ENCODE measurements at regions not wholly inside any gene's neighbourhood (a gene's known extent, or its start where the extent isn't known, plus 50 kb on each side); places are given as distances from the start of the nearest gene placed in this dataset.
A peak's percentile ranks its signal among the peaks of the same experiment; 100 is the strongest.

DNA sequence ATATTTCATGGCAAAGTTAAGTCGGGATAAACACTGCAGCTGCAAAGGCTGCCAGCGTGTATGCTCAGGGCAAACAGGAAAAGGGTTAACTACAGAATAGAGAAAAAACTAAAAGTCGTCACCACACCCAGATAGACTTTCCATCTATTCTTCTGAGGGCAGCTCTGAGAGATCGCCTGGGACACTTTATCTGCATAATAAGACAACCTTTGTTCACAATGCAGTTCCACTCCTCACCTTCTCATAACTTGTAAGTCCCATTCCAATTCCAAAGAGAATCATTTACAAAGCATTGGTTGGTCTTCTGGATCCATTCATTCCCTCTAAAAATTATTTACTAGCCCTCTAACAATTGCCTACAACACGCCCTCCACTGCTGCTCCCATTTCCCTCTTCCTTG lies 437.4 kb downstream of the RND3 start:
- TF ChIP-seq, protein P1, sequence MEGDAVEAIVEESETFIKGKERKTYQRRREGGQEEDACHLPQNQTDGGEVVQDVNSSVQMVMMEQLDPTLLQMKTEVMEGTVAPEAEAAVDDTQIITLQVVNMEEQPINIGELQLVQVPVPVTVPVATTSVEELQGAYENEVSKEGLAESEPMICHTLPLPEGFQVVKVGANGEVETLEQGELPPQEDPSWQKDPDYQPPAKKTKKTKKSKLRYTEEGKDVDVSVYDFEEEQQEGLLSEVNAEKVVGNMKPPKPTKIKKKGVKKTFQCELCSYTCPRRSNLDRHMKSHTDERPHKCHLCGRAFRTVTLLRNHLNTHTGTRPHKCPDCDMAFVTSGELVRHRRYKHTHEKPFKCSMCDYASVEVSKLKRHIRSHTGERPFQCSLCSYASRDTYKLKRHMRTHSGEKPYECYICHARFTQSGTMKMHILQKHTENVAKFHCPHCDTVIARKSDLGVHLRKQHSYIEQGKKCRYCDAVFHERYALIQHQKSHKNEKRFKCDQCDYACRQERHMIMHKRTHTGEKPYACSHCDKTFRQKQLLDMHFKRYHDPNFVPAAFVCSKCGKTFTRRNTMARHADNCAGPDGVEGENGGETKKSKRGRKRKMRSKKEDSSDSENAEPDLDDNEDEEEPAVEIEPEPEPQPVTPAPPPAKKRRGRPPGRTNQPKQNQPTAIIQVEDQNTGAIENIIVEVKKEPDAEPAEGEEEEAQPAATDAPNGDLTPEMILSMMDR (conservative IDR thresholded peaks at IDR 0.05; ENCODE audit: low read length): no peak
- H3K4me3 ChIP-seq (ENCODE audit: low read length): no peak overlapping the region
- no peak for DNase-seq (ENCODE audit: low read depth)

DNA sequence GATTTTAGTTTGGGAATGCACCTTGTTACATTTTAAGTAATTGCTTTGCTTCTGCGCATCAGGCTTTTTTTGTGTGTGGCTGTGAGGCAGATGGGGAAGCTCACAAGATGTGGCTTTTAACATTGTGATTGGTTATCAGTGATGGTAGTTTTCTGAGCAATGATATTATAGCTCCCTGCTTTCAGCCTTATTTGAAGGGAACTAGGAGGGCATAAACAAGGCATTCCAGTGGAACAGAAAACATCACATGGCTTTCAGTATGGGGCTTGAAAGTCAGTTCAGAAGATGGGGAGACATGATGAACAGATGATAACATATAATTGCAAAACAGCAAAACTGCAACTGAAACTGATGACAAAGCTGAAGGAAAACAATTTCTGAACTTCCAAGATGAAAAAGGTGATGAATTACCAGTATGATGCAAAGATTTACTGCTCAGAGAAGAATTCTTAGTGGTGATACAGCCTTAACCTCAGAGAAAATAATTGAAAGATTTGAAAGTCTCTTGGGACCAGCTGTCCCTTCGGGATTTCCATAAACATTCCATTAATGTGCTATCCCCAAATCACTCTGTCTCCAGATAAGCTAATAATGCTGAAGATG lies 439.7 kb downstream of the RND3 start:
- TF ChIP-seq, protein P1 (conservative IDR thresholded peaks at IDR 0.05; ENCODE audit: low read length): no peak
- no peak overlapping the region for H3K4me3 ChIP-seq (ENCODE audit: low read length)
- peak; percentile 25 for DNase-seq (ENCODE audit: low read depth)

DNA sequence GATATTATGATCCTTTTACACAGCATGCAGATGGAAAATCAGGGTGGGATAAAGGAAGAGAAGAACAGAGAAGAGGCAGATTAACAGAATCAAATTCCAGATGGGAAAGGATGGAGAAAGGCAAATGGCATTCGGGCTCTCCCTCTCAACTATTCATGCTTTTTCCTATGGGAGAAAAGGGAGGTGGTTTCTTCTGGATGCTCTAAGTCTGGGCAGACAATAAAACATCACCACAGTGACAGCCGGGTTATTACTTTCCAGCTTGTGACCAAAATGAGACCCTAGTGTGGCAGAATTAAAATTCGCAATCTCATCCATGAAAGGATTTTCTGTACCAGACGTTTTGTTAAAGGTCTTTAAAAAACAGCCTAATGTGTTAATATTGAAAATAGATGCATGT lies 440.7 kb downstream of the RND3 start:
- H3K4me3 ChIP-seq (ENCODE audit: low read length): peak overlapping the region; percentile 48
- DNase-seq (ENCODE audit: low read depth): peak; percentile 9
- TF ChIP-seq, protein P1 (conservative IDR thresholded peaks at IDR 0.05; ENCODE audit: low read length): no peak

DNA sequence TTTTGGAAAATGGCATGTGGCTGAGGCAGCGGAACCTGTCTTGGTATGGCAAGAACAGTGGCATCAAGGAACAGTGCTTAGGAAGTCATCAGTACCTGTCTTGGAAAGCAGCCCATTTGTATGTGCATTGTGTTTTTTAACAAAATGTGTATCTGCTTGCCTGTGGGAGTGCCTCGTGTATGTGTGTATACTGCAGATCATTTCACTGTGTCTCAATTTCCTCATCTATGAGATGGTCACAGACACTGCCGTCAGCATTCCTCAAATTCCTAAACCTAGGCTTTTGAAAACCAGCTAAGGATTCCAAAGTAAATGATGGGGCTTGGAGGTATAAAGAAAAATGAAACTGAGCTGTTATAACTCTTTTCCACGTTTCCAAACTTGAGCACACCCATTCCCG lies 441.3 kb downstream of the RND3 start:
- H3K4me3 ChIP-seq (ENCODE audit: low read length): peak overlapping the region; percentile 48
- TF ChIP-seq, protein P1 (conservative IDR thresholded peaks at IDR 0.05; ENCODE audit: low read length): no peak
- DNase-seq (ENCODE audit: low read depth): peak; percentile 76

DNA sequence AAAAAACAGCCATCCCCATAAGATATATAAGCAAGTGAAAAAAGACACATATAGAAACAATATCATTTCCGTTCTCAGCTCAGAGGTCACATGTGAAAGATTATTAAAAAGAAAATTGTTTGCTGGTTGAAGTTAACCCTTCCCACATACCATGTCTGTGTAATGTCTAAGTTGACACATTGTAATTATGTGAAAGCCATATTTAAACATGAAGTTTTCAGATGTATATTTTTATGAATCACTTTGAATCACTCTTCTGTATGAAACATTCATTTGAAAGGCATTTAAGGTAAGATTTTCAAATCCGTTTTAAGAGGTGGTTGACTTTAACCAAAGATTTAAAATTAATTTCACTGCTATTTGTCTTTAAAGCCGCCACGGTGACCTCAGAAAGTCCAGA lies 441.9 kb downstream of the RND3 start:
- H3K4me3 ChIP-seq (ENCODE audit: low read length): no peak overlapping the region
- no peak for DNase-seq (ENCODE audit: low read depth)
- TF ChIP-seq, protein P1 (conservative IDR thresholded peaks at IDR 0.05; ENCODE audit: low read length): no peak

DNA sequence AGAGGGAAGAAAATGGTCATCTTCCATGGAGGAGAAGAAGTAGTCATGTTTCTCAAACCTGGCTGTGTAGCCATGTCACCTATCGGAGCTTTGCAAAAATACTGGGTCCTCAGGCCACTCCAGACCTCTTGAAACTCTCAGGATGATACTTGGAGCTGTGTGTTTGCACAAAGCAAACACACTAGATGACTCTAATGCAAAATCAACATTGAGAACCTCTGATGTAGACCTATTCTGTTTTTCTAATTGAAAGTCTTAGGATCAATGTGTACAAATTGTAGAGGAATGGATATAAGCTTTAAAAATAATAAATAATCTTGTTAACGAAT lies 444.3 kb downstream of the RND3 start:
- TF ChIP-seq, protein P1 (conservative IDR thresholded peaks at IDR 0.05; ENCODE audit: low read length): no peak
- DNase-seq (ENCODE audit: low read depth): no peak
- H3K4me3 ChIP-seq (ENCODE audit: low read length): no peak overlapping the region

DNA sequence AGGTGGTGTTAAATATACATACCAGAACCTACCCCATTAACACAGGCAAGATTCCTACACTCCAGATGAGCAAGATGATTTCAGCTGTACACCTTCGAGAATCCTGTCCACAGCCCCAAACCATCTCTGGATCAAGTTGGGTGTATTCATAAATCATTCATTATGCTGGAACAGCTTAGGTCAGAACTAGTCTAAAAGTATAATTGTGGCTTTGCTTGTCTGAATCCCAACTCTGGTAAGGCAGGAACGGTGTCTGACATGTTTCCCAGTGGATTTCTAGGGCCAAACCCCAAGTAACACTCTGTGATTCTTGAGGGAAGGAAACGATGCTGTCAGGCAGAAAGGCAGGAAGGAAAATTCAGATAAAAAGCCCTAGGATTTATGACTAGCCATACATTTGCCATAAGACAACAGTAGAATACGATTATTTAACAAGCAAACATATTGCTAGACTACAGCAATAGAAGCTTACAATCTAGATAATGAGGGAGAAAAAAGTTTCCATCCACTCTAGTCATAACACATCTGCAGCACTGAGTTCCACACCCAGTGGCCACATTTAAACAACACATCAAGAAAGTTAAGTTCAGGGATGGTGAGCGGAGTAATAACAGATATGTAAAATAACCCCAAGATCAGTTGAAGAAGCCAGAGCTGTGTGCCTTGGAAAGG lies 444.8 kb downstream of the RND3 start:
- TF ChIP-seq, protein P1 (conservative IDR thresholded peaks at IDR 0.05; ENCODE audit: low read length): no peak
- DNase-seq (ENCODE audit: low read depth): no peak
- H3K4me3 ChIP-seq (ENCODE audit: low read length): no peak overlapping the region

Measured in AG10803 (cell line).